HepG2 (cell line): ENCODE measurements at regions not wholly inside any gene's neighbourhood (a gene's known extent, or its start where the extent isn't known, plus 50 kb on each side); places are given as distances from the start of the nearest gene placed in this dataset.

Source experiments
- ATAC-seq: fragments of 200-7000 bp; cut with Tn5 transposase; 3 replicates; pipeline ENCODE4 v1.9.1; 2020; ENCODE audit warnings: mild to moderate bottlenecking, moderate library complexity
- BruUV-seq: library from RNA; stranded (reverse); fragments of 400-500 nt; replicated peaks from 2 replicates; lab custom pipeline; 2021; lab: Mats Ljungman, UMichigan
- CTCF ChIA-PET: fragments of 300-600 bp; formaldehyde crosslinking; extraction: SDS; loops from one replicate; lab custom pipeline; 2021; ENCODE audit warnings: low total read pairs, inconsistent platforms, low intra/inter-chr PET ratio; lab: Yijun Ruan, JAX
- POLR2A ChIA-PET: fragments of 350-600 bp; sonication (Branson Sonifier 250); formaldehyde crosslinking; loops from one replicate; lab custom pipeline; 2020; ENCODE audit warnings: antibody characterized with exemption, inconsistent platforms; lab: Yijun Ruan, JAX
- DNase-seq: peaks from one replicate; pipeline ENCODE4 v3.0.0-alpha.2; 2015; ENCODE audit warnings: low spot score
- FAIRE-seq: peaks from 3 replicates; lab custom pipeline; 2011; peaks lifted over from hg19 to GRCh38; lab: Jason Lieb, UNC
- H2AFZ ChIP-seq: one replicate; pipeline ENCODE4 v1.6.1; 2011; ENCODE audit warnings: low read length, inconsistent platforms
- H3K27ac ChIP-seq: fragments of 300-600 bp; 3 replicates; pipeline ENCODE4 v1.8.0; 2011; ENCODE audit warnings: mixed run types, mild to moderate bottlenecking, mixed read lengths, low read length, inconsistent platforms; ENCODE audit not compliant: insufficient read depth; ENCODE audit errors: extremely low read length
- H3K27me3 ChIP-seq, 2 experiments: fragments of 200-600 bp in 1 of 2; 2 replicates in 1 of 2; 3 replicates in 1 of 2; pipeline versions ENCODE4 v1.6.0 to v1.8.0; 2011; ENCODE audit warnings: low read length in 2 of 2, mild to moderate bottlenecking in 2 of 2, moderate library complexity in 2 of 2, inconsistent platforms in 1 of 2; ENCODE audit not compliant: insufficient read depth in 2 of 2, control insufficient read depth in 1 of 2
- H3K36me3 ChIP-seq, 2 experiments: fragments of 200-600 bp in 1 of 2; replicated peaks in 1 of 2; 2 replicates in 1 of 2; 3 replicates in 1 of 2; pipeline versions ENCODE4 v1.5.1 to v1.8.0; 2011; ENCODE audit warnings: low read length in 2 of 2, inconsistent platforms in 1 of 2; ENCODE audit not compliant: insufficient read depth in 2 of 2, control insufficient read depth in 1 of 2
- H3K4me1 ChIP-seq: 2 replicates; pipeline ENCODE4 v1.5.1; 2012; ENCODE audit warnings: low read length, inconsistent platforms; ENCODE audit not compliant: insufficient read depth
- H3K4me2 ChIP-seq: 2 replicates; pipeline ENCODE4 v1.6.0; 2011; ENCODE audit warnings: low read depth, low read length, inconsistent platforms
- H3K4me3 ChIP-seq, 3 experiments: fragments of 200-600 bp in 1 of 3; sonication (generic), shearing (Covaris generic) in 1 of 3; replicated peaks in 1 of 3; 2 replicates each; pipeline ENCODE4 v1.5.1; 2011 to 2016; ENCODE audit warnings: low read length in 3 of 3, inconsistent platforms in 2 of 3, low read depth in 2 of 3, mild to moderate bottlenecking in 2 of 3, control low read depth in 1 of 3, mixed read lengths in 1 of 3; ENCODE audit not compliant: insufficient read depth in 1 of 3
- H3K79me2 ChIP-seq: one replicate; pipeline ENCODE4 v1.6.1; 2011; ENCODE audit warnings: low read length, inconsistent platforms; ENCODE audit not compliant: insufficient read depth
- H3K9ac ChIP-seq: 2 replicates; pipeline ENCODE4 v1.6.0; 2011; ENCODE audit warnings: mild to moderate bottlenecking, low read depth, low read length, inconsistent platforms; ENCODE audit not compliant: insufficient read depth
- H3K9me3 ChIP-seq: 2 replicates; pipeline ENCODE4 v1.5.1; 2012; ENCODE audit warnings: mild to moderate bottlenecking, low read length
- H4K20me1 ChIP-seq: 2 replicates; pipeline ENCODE4 v1.6.0; 2011; ENCODE audit warnings: inconsistent platforms, mild to moderate bottlenecking, low read length, moderate library complexity; ENCODE audit not compliant: insufficient read depth
- GTF2F1 ChIP-seq: fragments of 150-350 bp; IDR thresholded peaks from 2 replicates; pipeline ENCODE4 v1.6.1; 2014; ENCODE audit warnings: low read length
- HDAC2 ChIP-seq: sonication (generic); formaldehyde crosslinking; IDR thresholded peaks from 2 replicates; pipeline ENCODE4 v1.4.0; 2020; ENCODE audit warnings: missing genetic modification reagents
- JDP2 ChIP-seq: sonication (generic); formaldehyde crosslinking; IDR thresholded peaks from 2 replicates; pipeline ENCODE4 v1.8.1; 2022; ENCODE audit warnings: missing genetic modification reagents, borderline replicate concordance
- NFYB ChIP-seq: sonication (generic); formaldehyde crosslinking; IDR thresholded peaks from 2 replicates; pipeline ENCODE4 v1.4.0; 2020; ENCODE audit warnings: missing genetic modification reagents
- REXO4 ChIP-seq: sonication (generic); formaldehyde crosslinking; IDR thresholded peaks from 2 replicates; pipeline ENCODE4 v1.8.0; 2022; ENCODE audit warnings: missing genetic modification reagents, mild to moderate bottlenecking, borderline replicate concordance
- SUZ12 ChIP-seq: fragments of 150-350 bp; IDR thresholded peaks from 2 replicates; pipeline ENCODE4 v1.6.1; 2014; ENCODE audit warnings: low read depth, low read length
- WIZ ChIP-seq: sonication (generic); formaldehyde crosslinking; IDR thresholded peaks from 2 replicates; pipeline ENCODE4 v1.5.1; 2020; ENCODE audit warnings: mild to moderate bottlenecking, missing genetic modification reagents
- ZMYM4 ChIP-seq: sonication (generic); formaldehyde crosslinking; IDR thresholded peaks from 2 replicates; pipeline ENCODE4 v1.8.1; 2023; ENCODE audit warnings: mild to moderate bottlenecking, missing genetic modification reagents
- ZNF431 ChIP-seq: sonication (generic); formaldehyde crosslinking; IDR thresholded peaks from 2 replicates; pipeline ENCODE4 v1.9.0; 2022; ENCODE audit warnings: missing genetic modification reagents, low read depth, mild to moderate bottlenecking, borderline replicate concordance
- ZNF460 ChIP-seq: sonication (generic); formaldehyde crosslinking; IDR thresholded peaks from 2 replicates; pipeline ENCODE4 v1.5.1; 2020; ENCODE audit warnings: missing genetic modification reagents, mild to moderate bottlenecking, borderline replicate concordance
- ZNF558 ChIP-seq: sonication (generic); formaldehyde crosslinking; IDR thresholded peaks from 2 replicates; pipeline ENCODE4 v1.9.0; 2022; ENCODE audit warnings: mild to moderate bottlenecking, missing genetic modification reagents, borderline replicate concordance
- WGBS: methylation state at CpG from one replicate; pipeline ENCODE4 v1.1.6; 2017; ENCODE audit warnings: low lambda C conversion rate; 5-methylcytosine and 5-hydroxymethylcytosine counted together
- in situ Hi-C: cut with HindIII; loops from 2 replicates; pipeline ENCODE4 v1.10.0; 2017; ENCODE audit warnings: low pct_unique_long_range_greater_than_20kb; ENCODE audit not compliant: extremely low pct_ligation_motif_present
- intact Hi-C: fragments of 100-400 bp; cut with micrococcal nuclease; formaldehyde crosslinking; loops from one replicate; pipeline ENCODE4 v1.10.0; 2022; ENCODE audit not compliant: unreplicated experiment
- TF ChIP-seq, protein P1 (sequence below): sonication (generic); formaldehyde crosslinking; IDR thresholded peaks from 2 replicates; pipeline ENCODE4 v1.4.0; 2020; ENCODE audit warnings: mild to moderate bottlenecking, missing genetic modification reagents

DNA sequence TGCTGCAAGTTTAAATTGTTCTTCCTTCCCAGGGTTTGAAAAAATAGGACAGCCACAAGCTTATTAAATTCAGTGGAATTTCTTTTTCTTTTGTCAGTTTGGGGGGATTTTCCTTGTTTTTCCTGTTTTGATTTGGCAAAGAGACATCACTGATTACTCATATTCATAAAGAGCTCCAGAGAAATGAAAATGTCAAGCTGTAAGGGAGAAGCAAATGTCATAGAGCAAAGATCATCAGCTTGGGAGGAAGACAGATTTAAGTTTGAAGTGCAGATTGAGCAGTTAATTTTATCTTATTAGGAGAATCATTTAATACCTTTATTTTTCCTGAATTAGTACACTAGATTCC is 255.8 kb upstream of the PHYHIPL start:
- ChIA-PET CTCF (no interaction called here), POLR2A (no interaction called here)
- ATAC-seq (no peak), FAIRE-seq (no peak), DNase-seq (no peak)
- Histone ChIP-seq H3K4me1 (no peaks in the 10 kb centered on the region), H3K79me2 (no peaks in the 10 kb centered on the region), H3K9me3 (no peaks in the 10 kb centered on the region), H3K27me3 (0 out of 5 replicates have a peak, but pooled peaks cover 0 to 3% of the 10 kb centered on the region in 2 experiments), H3K27ac (no peak overlapping the region), H3K4me2 (no peak overlapping the region), H4K20me1 (no peaks in the 10 kb centered on the region), H3K4me3 (no peak overlapping the region), H3K9ac (no peak overlapping the region), H3K36me3 (no peaks in the 10 kb centered on the region), H2AFZ (no peak overlapping the region)
- in situ Hi-C loops (loop anchor here (25.0 kb wide), 1 partner anchor 667 kb away; no protein-coding TSS in a partner anchor), intact Hi-C loops (no loop called here)
- TF ChIP-seq ZNF460 (CRISPR knock-in tag) (no peak), ZNF431 (CRISPR knock-in tag) (no peak), HDAC2 (no peak), ZMYM4 (CRISPR knock-in tag) (no peak)
- no TSS peak for BruUV-seq

DNA sequence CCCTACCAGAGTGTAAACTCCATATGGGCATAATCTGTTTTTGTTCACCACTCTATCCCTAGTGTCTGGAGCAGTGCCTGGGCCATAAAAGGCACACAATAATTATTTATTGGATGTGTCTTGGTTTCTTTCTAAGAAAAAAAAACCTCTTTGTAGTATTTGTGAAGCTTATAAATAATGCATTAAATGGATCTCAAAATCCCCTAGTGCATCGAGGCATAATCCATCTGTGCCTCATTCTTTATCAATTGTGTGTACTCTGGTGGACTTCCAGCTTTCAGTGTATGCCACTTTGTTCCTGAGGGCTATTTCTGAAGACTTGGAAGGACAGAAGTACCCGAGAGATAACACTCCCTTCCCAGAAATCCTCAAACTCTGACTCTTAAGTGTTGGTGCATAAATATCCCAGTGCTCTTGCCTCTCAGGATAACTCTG is 255.0 kb upstream of the PHYHIPL start:
- no peak for FAIRE-seq

More for the DNA sequence above, 255.0 kb upstream of the PHYHIPL start:
- H3K9me3 ChIP-seq = no peaks in the 10 kb centered on the region
- ChIA-PET POLR2A (no interaction called here), CTCF (no interaction called here)
- 0 out of 5 replicates have a peak, but pooled peaks cover 0 to 3% of the 10 kb centered on the region in 2 experiments for H3K27me3 ChIP-seq
- no peaks in the 10 kb centered on the region for H3K79me2 ChIP-seq
- H3K36me3 ChIP-seq = no peaks in the 10 kb centered on the region
- H4K20me1 ChIP-seq = no peaks in the 10 kb centered on the region
- BruUV-seq = no TSS peak
- WGBS = 5% methylated on average over 2 of the region's 2 CpGs
- H3K4me3 ChIP-seq = no peak overlapping the region
- no peaks in the 10 kb centered on the region for H3K4me1 ChIP-seq
- in situ Hi-C loops = loop anchor here (25.0 kb wide), 1 partner anchor 666 kb away; no protein-coding TSS in a partner anchor
- DNase-seq = no peak
- no peak for ATAC-seq
- no peak overlapping the region for H3K4me2 ChIP-seq
- intact Hi-C loops = no loop called here
- no peak overlapping the region for H3K9ac ChIP-seq
- TF ChIP-seq NFYB (CRISPR knock-in tag) = no peak
- TF ChIP-seq REXO4 (CRISPR knock-in tag) = no peak
- TF ChIP-seq, protein P1, sequence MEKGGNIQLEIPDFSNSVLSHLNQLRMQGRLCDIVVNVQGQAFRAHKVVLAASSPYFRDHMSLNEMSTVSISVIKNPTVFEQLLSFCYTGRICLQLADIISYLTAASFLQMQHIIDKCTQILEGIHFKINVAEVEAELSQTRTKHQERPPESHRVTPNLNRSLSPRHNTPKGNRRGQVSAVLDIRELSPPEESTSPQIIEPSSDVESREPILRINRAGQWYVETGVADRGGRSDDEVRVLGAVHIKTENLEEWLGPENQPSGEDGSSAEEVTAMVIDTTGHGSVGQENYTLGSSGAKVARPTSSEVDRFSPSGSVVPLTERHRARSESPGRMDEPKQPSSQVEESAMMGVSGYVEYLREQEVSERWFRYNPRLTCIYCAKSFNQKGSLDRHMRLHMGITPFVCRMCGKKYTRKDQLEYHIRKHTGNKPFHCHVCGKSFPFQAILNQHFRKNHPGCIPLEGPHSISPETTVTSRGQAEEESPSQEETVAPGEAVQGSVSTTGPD (CRISPR knock-in tag) = no peak
- no peak for TF ChIP-seq WIZ (CRISPR knock-in tag)
- TF ChIP-seq GTF2F1 = no peak
- no peak for TF ChIP-seq ZNF558
- no peak for TF ChIP-seq JDP2 (CRISPR knock-in tag)
- TF ChIP-seq SUZ12 = no peak
- no peak overlapping the region for H2AFZ ChIP-seq
- no peak overlapping the region for H3K27ac ChIP-seq
